Thoracic aorta (tissue), 2 donors: ENCODE measurements at regions not wholly inside any gene's neighbourhood (a gene's known extent, or its start where the extent isn't known, plus 50 kb on each side); places are given as distances from the start of the nearest gene placed in this dataset.
A peak's percentile ranks its signal among the peaks of the same experiment; 100 is the strongest.

ENCODE experiments used
- ATAC-seq: fragments of 150-250 bp; one replicate; pipeline ENCODE4 v1.8.0; 2017; ENCODE audit warnings: low read depth; ENCODE audit not compliant: insufficient number of reproducible peaks, low FRiP score
- DNase-seq: peaks from one replicate; pipeline ENCODE4 v3.0.0-alpha.2; 2020; ENCODE audit warnings: low spot score
- H3K27ac ChIP-seq, 2 donors: fragments of 200-600 bp; sonication (generic); 1 replicate in 1 of 2; 2 replicates in 1 of 2; pipeline ENCODE4 v1.5.1; 2016; ENCODE audit warnings: mild to moderate bottlenecking in 2 of 2, moderate library complexity in 2 of 2
- H3K27me3 ChIP-seq: fragments of 200-600 bp; sonication (generic); replicated peaks from 2 replicates; pipeline ENCODE4 v1.6.0; 2016; ENCODE audit warnings: mild to moderate bottlenecking; ENCODE audit not compliant: insufficient read depth
- H3K36me3 ChIP-seq: fragments of 200-600 bp; sonication (generic); one replicate; pipeline ENCODE4 v1.5.1; 2016
- H3K4me1 ChIP-seq, 2 donors: fragments of 200-600 bp; sonication (generic); 1 replicate in 1 of 2; 2 replicates in 1 of 2; pipeline versions ENCODE4 v1.5.1 to v1.6.0; 2016; ENCODE audit warnings: low read depth in 2 of 2, mild to moderate bottlenecking in 1 of 2; ENCODE audit not compliant: control insufficient read depth in 1 of 2
- H3K4me3 ChIP-seq: fragments of 200-600 bp; sonication (generic); 2 replicates; pipeline ENCODE4 v1.5.1; 2016; ENCODE audit warnings: mild to moderate bottlenecking
- H3K9me3 ChIP-seq: fragments of 200-600 bp; sonication (generic); 2 replicates; pipeline ENCODE4 v1.5.1; 2016
- CTCF ChIP-seq: fragments of 200-600 bp; sonication (generic); IDR thresholded peaks from one replicate; pipeline ENCODE4 v1.5.1; 2019; ENCODE audit warnings: antibody characterized with exemption

GRCh38 chr11:122311216-122311755, 195.3 kb upstream of the BLID start:
- H3K4me3 ChIP-seq: peak overlapping the region; percentile 20
- ATAC-seq (no peak), DNase-seq (no peak)
- peaks cover 0 to 38% of the 10 kb centered on the region in 2 donors for H3K4me1 ChIP-seq
- H3K36me3 ChIP-seq: no peaks in the 10 kb centered on the region
- H3K27me3 ChIP-seq: no peaks in the 10 kb centered on the region
- no peak for TF ChIP-seq CTCF
- no peaks in the 10 kb centered on the region for H3K9me3 ChIP-seq
- peak overlapping the region; percentile 52 to 95 for H3K27ac ChIP-seq

GRCh38 chr11:122310766-122311165, 194.8 kb upstream of the BLID start:
- no peaks in the 10 kb centered on the region for H3K27me3 ChIP-seq
- H3K4me3 ChIP-seq: peak overlapping the region; percentile 20
- H3K27ac ChIP-seq: peak overlapping the region; percentile 52 to 95
- ATAC-seq (no peak), DNase-seq (no peak)
- H3K36me3 ChIP-seq: no peaks in the 10 kb centered on the region
- H3K4me1 ChIP-seq: peaks cover 0 to 43% of the 10 kb centered on the region in 2 donors
- no peaks in the 10 kb centered on the region for H3K9me3 ChIP-seq
- TF ChIP-seq CTCF: no peak

- ATAC-seq (no peak), DNase-seq (no peak)
- TF ChIP-seq CTCF: no peak
- Histone ChIP-seq H3K4me1 (peaks cover 6 to 56% of the 10 kb centered on the region in 2 donors), H3K27me3 (no peaks in the 10 kb centered on the region), H3K27ac (peak overlapping the region; percentile 87 to 95), H3K4me3 (peak overlapping the region; percentile 71), H3K36me3 (no peaks in the 10 kb centered on the region), H3K9me3 (no peaks in the 10 kb centered on the region)
Observed at GRCh38 chr11:122309262-122309925, 193.4 kb upstream of the BLID start.

- H3K9me3 ChIP-seq: no peaks in the 10 kb centered on the region
- no peaks in the 10 kb centered on the region for H3K27me3 ChIP-seq
- H3K36me3 ChIP-seq: no peaks in the 10 kb centered on the region
- H3K27ac ChIP-seq: peak overlapping the region; percentile 87 to 95
- H3K4me1 ChIP-seq: peaks cover 11 to 57% of the 10 kb centered on the region in 2 donors
- DNase-seq (no peak), ATAC-seq (no peak)
- peak overlapping the region; percentile 71 for H3K4me3 ChIP-seq
- no peak for TF ChIP-seq CTCF
Observed at GRCh38 chr11:122308226-122308625, 192.2 kb upstream of the BLID start.

GRCh38 chr11:122307476-122308035, 191.5 kb upstream of the BLID start:
- no peaks in the 10 kb centered on the region for H3K36me3 ChIP-seq
- no peak for DNase-seq
- H3K27me3 ChIP-seq: no peaks in the 10 kb centered on the region
- H3K4me1 ChIP-seq: peaks cover 11 to 63% of the 10 kb centered on the region in 2 donors
- peak overlapping the region; percentile 87 to 95 for H3K27ac ChIP-seq
- no peak for TF ChIP-seq CTCF
- no peak for ATAC-seq
- no peaks in the 10 kb centered on the region for H3K9me3 ChIP-seq
- peak overlapping the region; percentile 71 for H3K4me3 ChIP-seq
